Skin of body (tissue), 1 donor: ENCODE measurements at regions not wholly inside any gene's neighbourhood (a gene's known extent, or its start where the extent isn't known, plus 50 kb on each side); places are given as distances from the start of the nearest gene placed in this dataset.

ENCODE experiments used
- DNase-seq: peaks from one replicate; lab custom pipeline; 2025; lab: John Stamatoyannopoulos, UW

DNA sequence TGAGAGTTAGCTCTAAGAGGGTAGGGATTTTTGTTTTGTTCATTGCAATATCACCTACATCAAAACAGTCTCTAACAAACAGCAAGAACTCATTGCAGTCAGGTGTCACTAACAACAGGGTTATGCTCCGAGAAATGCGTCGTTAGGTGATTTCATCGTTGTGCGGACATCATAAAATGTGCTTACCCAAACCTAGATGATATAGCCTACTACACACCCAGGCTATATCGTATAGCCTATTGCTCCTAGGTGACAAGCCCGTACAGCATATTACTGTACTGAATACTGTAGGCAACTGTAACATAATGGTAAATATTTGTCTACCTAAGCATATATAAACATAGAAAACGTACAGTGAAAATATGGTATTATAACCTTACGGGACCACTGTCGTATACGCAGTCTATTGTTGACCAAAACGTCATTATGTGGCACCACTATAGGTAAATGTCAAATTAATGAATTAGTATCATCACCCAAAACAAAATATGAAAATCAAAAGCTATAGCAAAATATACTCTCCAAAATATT lies 49.9 kb upstream of the TAB2 start:
- DNase-seq, result no peak
